Stimulated activated naive CD4-positive, alpha-beta T cell (primary cell): ENCODE measurements at regions not wholly inside any gene's neighbourhood (a gene's known extent, or its start where the extent isn't known, plus 50 kb on each side); places are given as distances from the start of the nearest gene placed in this dataset.

ENCODE experiments used
- DNase-seq, 6 experiments: peaks; one replicate each; lab custom pipeline; 2025; lab: John Stamatoyannopoulos, UW

- DNase-seq: no peak
These were observed 169.1 kb downstream of the KATNIP start for GRCh38 chr16:27719106-27719445.

- DNase-seq: no peak
These were observed 171.0 kb downstream of the KATNIP start for GRCh38 chr16:27720731-27721530.

GRCh38 chr16:27721531-27722181 lies 171.7 kb downstream of the KATNIP start:
- no peak for DNase-seq

GRCh38 chr16:27722207-27722606 lies 172.3 kb downstream of the KATNIP start:
- no peak for DNase-seq

- DNase-seq: no peak
These were observed 173.0 kb downstream of the KATNIP start for GRCh38 chr16:27722892-27723450.

GRCh38 chr16:27723711-27724481 lies 174.0 kb downstream of the KATNIP start:
- DNase-seq: no peak

- no peak for DNase-seq
These were observed 174.7 kb downstream of the KATNIP start for GRCh38 chr16:27724482-27725235.

GRCh38 chr16:27725236-27726000 lies 175.5 kb downstream of the KATNIP start:
- DNase-seq: no peak

GRCh38 chr16:27726621-27727261 lies 176.8 kb downstream of the KATNIP start:
- DNase-seq: no peak

- DNase-seq: no peak
These were observed 178.0 kb downstream of the KATNIP start for GRCh38 chr16:27727941-27728340.

- no peak for DNase-seq
These were observed 178.7 kb downstream of the KATNIP start for GRCh38 chr16:27728691-27729090.

GRCh38 chr16:27729516-27730304 lies 179.8 kb downstream of the KATNIP start:
- DNase-seq: peak in 1 of 6 experiments; percentile 1

GRCh38 chr16:27730661-27731210 lies 180.8 kb downstream of the KATNIP start:
- no peak for DNase-seq

- no peak for DNase-seq
These were observed 185.1 kb downstream of the KATNIP start for GRCh38 chr16:27735031-27735430.

- no peak for DNase-seq
These were observed 186.5 kb downstream of the KATNIP start for GRCh38 chr16:27736431-27736830.

- no peak for DNase-seq
These were observed 187.6 kb downstream of the KATNIP start for GRCh38 chr16:27737513-27737912.
